A549 (cell line): ENCODE measurements at regions not wholly inside any gene's neighbourhood (a gene's known extent, or its start where the extent isn't known, plus 50 kb on each side); places are given as distances from the start of the nearest gene placed in this dataset.

Source experiments
- EHMT2 ChIP-seq: fragments of 200-600 bp; sonication (generic); IDR thresholded peaks from 2 replicates; pipeline ENCODE4 v1.6.1; 2016; ENCODE audit warnings: antibody characterized with exemption, low read depth, mild to moderate bottlenecking, moderate library complexity
- HOXA7 ChIP-seq: fragments of 250-450 bp; sonication (Bioruptor Pico); IDR thresholded peaks from 2 replicates; pipeline ENCODE4 v1.5.0; 2020; ENCODE audit warnings: mild to moderate bottlenecking, moderate library complexity
- NFE2L2 ChIP-seq: fragments of 150-350 bp; conservative IDR thresholded peaks from 2 replicates; pipeline ENCODE4 v1.6.1; 2014; ENCODE audit warnings: low read length
- PHF8 ChIP-seq: fragments of 200-600 bp; sonication (generic); IDR thresholded peaks from 2 replicates; pipeline ENCODE4 v1.6.1; 2016; ENCODE audit warnings: low read depth, mild to moderate bottlenecking, antibody characterized with exemption, moderate library complexity, borderline replicate concordance
- POLR2A ChIP-seq: IDR thresholded peaks from 2 replicates; pipeline ENCODE4 v1.6.1; 2012; ENCODE audit warnings: mild to moderate bottlenecking, low read length
- RAD21 ChIP-seq, 2 experiments: fragments of >200 bp in 1 of 2; sonication (Bioruptor Twin) in 1 of 2; formaldehyde crosslinking in 1 of 2; IDR thresholded peaks in 1 of 2; conservative IDR thresholded peaks in 1 of 2; 2 replicates in 1 of 2; 3 replicates in 1 of 2; pipeline ENCODE4 v1.6.1; 2012 to 2018; ENCODE audit warnings: inconsistent platforms in 1 of 2
- RCOR1 ChIP-seq: fragments of 150-350 bp; IDR thresholded peaks from 2 replicates; pipeline ENCODE4 v1.6.1; 2014; ENCODE audit warnings: antibody characterized with exemption, low read length, low read depth
- RFX5 ChIP-seq: fragments of 450-650 bp; IDR thresholded peaks from 2 replicates; pipeline ENCODE4 v1.7.1; 2014; ENCODE audit warnings: antibody characterized with exemption, mild to moderate bottlenecking, moderate library complexity
- TF ChIP-seq, protein P1 (sequence below): fragments of >200 bp; sonication (Bioruptor Twin); formaldehyde crosslinking; IDR thresholded peaks from 3 replicates; pipeline ENCODE4 v1.5.1; 2016
- TF ChIP-seq, protein P2 (sequence below): IDR thresholded peaks from 2 replicates; pipeline ENCODE4 v1.6.1; 2012

- TF ChIP-seq, protein P1, sequence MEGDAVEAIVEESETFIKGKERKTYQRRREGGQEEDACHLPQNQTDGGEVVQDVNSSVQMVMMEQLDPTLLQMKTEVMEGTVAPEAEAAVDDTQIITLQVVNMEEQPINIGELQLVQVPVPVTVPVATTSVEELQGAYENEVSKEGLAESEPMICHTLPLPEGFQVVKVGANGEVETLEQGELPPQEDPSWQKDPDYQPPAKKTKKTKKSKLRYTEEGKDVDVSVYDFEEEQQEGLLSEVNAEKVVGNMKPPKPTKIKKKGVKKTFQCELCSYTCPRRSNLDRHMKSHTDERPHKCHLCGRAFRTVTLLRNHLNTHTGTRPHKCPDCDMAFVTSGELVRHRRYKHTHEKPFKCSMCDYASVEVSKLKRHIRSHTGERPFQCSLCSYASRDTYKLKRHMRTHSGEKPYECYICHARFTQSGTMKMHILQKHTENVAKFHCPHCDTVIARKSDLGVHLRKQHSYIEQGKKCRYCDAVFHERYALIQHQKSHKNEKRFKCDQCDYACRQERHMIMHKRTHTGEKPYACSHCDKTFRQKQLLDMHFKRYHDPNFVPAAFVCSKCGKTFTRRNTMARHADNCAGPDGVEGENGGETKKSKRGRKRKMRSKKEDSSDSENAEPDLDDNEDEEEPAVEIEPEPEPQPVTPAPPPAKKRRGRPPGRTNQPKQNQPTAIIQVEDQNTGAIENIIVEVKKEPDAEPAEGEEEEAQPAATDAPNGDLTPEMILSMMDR: no peak
- TF ChIP-seq POLR2A (no peak), RFX5 (no peak), EHMT2 (no peak), RAD21 (conservative IDR thresholded peaks at IDR 0.05 in 1 of 2, IDR thresholded peaks at IDR 0.05 in 1 of 2) (no peak), RCOR1 (no peak), NFE2L2 (no peak), PHF8 (no peak), HOXA7 (CRISPR knock-in tag) (no peak)
- TF ChIP-seq, protein P2, sequence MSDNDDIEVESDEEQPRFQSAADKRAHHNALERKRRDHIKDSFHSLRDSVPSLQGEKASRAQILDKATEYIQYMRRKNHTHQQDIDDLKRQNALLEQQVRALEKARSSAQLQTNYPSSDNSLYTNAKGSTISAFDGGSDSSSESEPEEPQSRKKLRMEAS: no peak
Observed at GRCh38 chr5:158639881-158640592, 459.7 kb downstream of the EBF1 start.
